Mesodermal cell (in vitro differentiated cells): ENCODE measurements at regions not wholly inside any gene's neighbourhood (a gene's known extent, or its start where the extent isn't known, plus 50 kb on each side); places are given as distances from the start of the nearest gene placed in this dataset.

Experiments
- H3K27ac ChIP-seq: 2 replicates; pipeline ENCODE4 v1.7.0; 2013; ENCODE audit warnings: mild to moderate bottlenecking, low read depth, low read length, moderate library complexity; ENCODE audit not compliant: severe bottlenecking
- H3K36me3 ChIP-seq: 2 replicates; pipeline ENCODE4 v1.7.1; 2013; ENCODE audit warnings: mild to moderate bottlenecking, low read length, moderate library complexity; ENCODE audit not compliant: control insufficient read depth, insufficient read depth
- H3K4me1 ChIP-seq: one replicate; pipeline ENCODE4 v1.7.1; 2013; ENCODE audit warnings: mild to moderate bottlenecking, low read length; ENCODE audit not compliant: insufficient read depth, control insufficient read depth, poor library complexity, severe bottlenecking
- H3K4me3 ChIP-seq: 2 replicates; pipeline ENCODE4 v1.7.0; 2013; ENCODE audit warnings: low read length, control low read depth, mild to moderate bottlenecking; ENCODE audit not compliant: insufficient read depth, poor library complexity, severe bottlenecking; ENCODE audit errors: extremely low read depth
- H3K9me3 ChIP-seq: 2 replicates; pipeline ENCODE4 v1.7.1; 2013; ENCODE audit warnings: mild to moderate bottlenecking, low read length, moderate library complexity; ENCODE audit not compliant: control insufficient read depth
- WGBS, 2 experiments: methylation state at CpG; one replicate each; pipeline ENCODE4 v1.1.5; 2013; ENCODE audit warnings: missing lambda C conversion rate in 2 of 2; ENCODE audit not compliant: insufficient coverage in 2 of 2; 5-methylcytosine and 5-hydroxymethylcytosine counted together

GRCh38 chr15:93700051-93700450 lies 531.3 kb upstream of the MCTP2 start:
- Histone ChIP-seq H3K27ac (no peak overlapping the region), H3K4me1 (no peaks in the 10 kb centered on the region), H3K9me3 (no peaks in the 10 kb centered on the region), H3K4me3 (no peak overlapping the region), H3K36me3 (no peaks in the 10 kb centered on the region)
- 100% methylated on average over 1 of the region's 1 CpG; no CpG with 5 or more reads in 1 of the 2 experiments for WGBS, 2 experiments

DNA sequence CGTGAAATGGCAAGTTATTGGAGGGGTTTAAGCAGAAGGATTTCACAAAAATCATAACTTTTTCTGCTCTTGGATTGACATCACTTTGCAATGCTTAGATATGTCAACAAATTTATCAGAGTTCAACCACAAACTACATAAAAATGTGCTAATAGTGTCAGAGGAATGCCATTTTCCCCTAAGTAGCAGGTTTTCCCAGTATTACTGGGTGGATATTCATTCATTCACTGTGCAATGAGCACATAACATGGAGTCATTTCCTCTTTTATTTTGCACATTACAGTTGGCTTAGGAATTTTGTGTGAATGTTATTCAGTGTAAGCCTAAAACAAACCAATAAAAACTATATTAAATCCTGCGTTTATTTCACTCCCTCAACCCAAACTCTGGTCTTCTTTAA lies 537.3 kb upstream of the MCTP2 start:
- no CpG with 5 or more reads among the region's 2 CpGs for WGBS, 2 experiments

GRCh38 chr15:93683651-93684050 lies 547.7 kb upstream of the MCTP2 start:
- Histone ChIP-seq H3K27ac (no peak overlapping the region), H3K4me3 (no peak overlapping the region), H3K9me3 (peaks cover 16% of the 10 kb centered on the region), H3K36me3 (no peaks in the 10 kb centered on the region), H3K4me1 (no peaks in the 10 kb centered on the region)
- 64 to 89% methylated on average over 1 of the region's 1 CpG for WGBS, 2 experiments

More for the DNA sequence above, 537.3 kb upstream of the MCTP2 start:
- Histone ChIP-seq H3K4me1 (no peaks in the 10 kb centered on the region), H3K4me3 (no peak overlapping the region), H3K36me3 (no peaks in the 10 kb centered on the region), H3K9me3 (no peaks in the 10 kb centered on the region), H3K27ac (no peak overlapping the region)

DNA sequence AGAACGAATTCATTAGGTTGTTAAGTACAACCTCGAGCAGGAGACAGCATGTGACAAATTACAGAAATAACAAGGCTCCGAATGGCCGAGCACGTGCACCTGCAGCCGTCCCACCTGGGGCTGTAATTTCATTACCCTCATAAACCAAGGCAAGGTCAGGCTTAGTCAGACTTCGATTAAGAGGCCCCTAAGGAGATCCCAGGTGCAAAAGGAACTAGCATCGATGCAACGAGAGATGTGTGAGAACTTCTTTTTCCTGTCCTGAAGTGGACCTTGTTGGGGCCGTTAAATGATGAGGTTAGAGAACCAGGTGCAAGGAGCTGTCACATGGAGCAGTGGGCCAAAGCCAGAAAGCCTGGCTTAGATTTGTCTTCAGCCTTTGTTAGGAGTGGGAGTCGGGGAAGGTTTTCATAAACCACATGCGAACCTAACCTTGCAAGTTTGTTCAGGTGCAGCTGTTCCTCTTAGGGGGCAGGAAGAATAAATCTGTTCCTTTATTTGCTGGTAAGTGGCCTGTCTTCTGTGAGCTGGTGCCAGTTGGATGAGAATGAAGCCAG lies 559.9 kb upstream of the MCTP2 start:
- Histone ChIP-seq H3K9me3 (no peaks in the 10 kb centered on the region), H3K4me3 (no peak overlapping the region), H3K27ac (no peak overlapping the region), H3K36me3 (no peaks in the 10 kb centered on the region), H3K4me1 (no peaks in the 10 kb centered on the region)
- WGBS, 2 experiments, result 85 to 91% methylated on average over 6 to 9 of the region's 12 CpGs

GRCh38 chr15:93670931-93671330 lies 560.4 kb upstream of the MCTP2 start:
- Histone ChIP-seq H3K4me3 (no peak overlapping the region), H3K36me3 (no peaks in the 10 kb centered on the region), H3K27ac (no peak overlapping the region), H3K9me3 (no peaks in the 10 kb centered on the region), H3K4me1 (no peaks in the 10 kb centered on the region)
- WGBS, 2 experiments, result 100% methylated on average over 2 of the region's 6 CpGs

DNA sequence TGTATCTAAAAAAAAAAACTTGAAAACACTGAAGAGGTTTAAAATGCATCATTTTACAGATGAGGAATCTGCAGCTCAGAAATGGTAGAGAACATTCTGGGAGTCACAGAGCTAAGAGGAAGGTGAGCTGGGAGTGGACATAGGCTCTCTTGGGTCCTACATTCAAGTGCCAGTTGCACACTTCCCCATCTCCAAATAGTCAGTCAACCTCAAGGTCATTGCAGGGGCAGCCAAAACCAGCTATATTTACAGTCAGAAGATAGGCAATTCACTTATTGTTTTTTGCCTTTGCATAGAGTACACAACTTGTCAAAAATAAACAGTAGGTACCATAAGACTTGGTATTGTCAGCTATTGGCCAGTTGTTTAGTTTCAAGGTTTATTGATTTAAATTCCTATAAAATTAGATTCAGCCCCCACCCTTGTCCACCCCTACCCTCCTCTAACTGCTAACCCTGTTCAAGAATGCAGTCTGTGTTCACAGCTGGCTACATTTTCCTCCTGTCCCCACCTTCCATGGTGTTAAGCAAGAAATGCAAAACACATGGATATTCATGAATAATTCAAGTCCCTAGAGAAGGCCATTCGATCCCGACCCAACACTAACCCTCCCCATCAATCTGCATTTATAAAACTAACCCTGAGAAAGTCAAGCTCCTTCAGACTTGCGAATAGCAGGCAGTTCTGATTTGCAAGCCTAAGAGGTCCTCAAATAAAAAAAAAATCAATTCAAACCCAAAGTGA lies 567.0 kb upstream of the MCTP2 start:
- no peaks in the 10 kb centered on the region for H3K4me1 ChIP-seq
- 33 to 63% methylated on average over 3 of the region's 3 CpGs for WGBS, 2 experiments

GRCh38 chr15:93662162-93662885 lies 569.0 kb upstream of the MCTP2 start:
- 80% methylated on average over 1 of the region's 1 CpG; no CpG with 5 or more reads in 1 of the 2 experiments for WGBS, 2 experiments
- H3K27ac ChIP-seq, result no peak overlapping the region

More for the DNA sequence above, 567.0 kb upstream of the MCTP2 start:
- Histone ChIP-seq H3K4me3 (no peak overlapping the region), H3K9me3 (no peaks in the 10 kb centered on the region), H3K36me3 (no peaks in the 10 kb centered on the region), H3K27ac (no peak overlapping the region)

GRCh38 chr15:93658026-93658816 lies 569.2 kb upstream of the RGMA start:
- no peak overlapping the region for H3K27ac ChIP-seq
- H3K9me3 ChIP-seq, result no peaks in the 10 kb centered on the region
- H3K4me1 ChIP-seq, result no peaks in the 10 kb centered on the region
- WGBS, 2 experiments, result 70 to 82% methylated on average over 4 of the region's 8 CpGs
- H3K36me3 ChIP-seq, result no peaks in the 10 kb centered on the region
- H3K4me3 ChIP-seq, result no peak overlapping the region

More at GRCh38 chr15:93662162-93662885, 569.0 kb upstream of the MCTP2 start:
- H3K36me3 ChIP-seq, result no peaks in the 10 kb centered on the region
- H3K9me3 ChIP-seq, result no peaks in the 10 kb centered on the region
- no peak overlapping the region for H3K4me3 ChIP-seq
- no peaks in the 10 kb centered on the region for H3K4me1 ChIP-seq

GRCh38 chr15:93656041-93656440 lies 567.0 kb upstream of the RGMA start:
- Histone ChIP-seq H3K4me1 (no peaks in the 10 kb centered on the region), H3K27ac (no peak overlapping the region), H3K36me3 (no peaks in the 10 kb centered on the region), H3K9me3 (no peaks in the 10 kb centered on the region), H3K4me3 (no peak overlapping the region)
- 86% methylated on average over 2 of the region's 2 CpGs; no CpG with 5 or more reads in 1 of the 2 experiments for WGBS, 2 experiments

- H3K4me1 ChIP-seq, result no peaks in the 10 kb centered on the region
- H3K36me3 ChIP-seq, result no peaks in the 10 kb centered on the region
- H3K9me3 ChIP-seq, result no peaks in the 10 kb centered on the region
- H3K27ac ChIP-seq, result no peak overlapping the region
- no peak overlapping the region for H3K4me3 ChIP-seq
- 87 to 90% methylated on average over 5 of the region's 6 CpGs for WGBS, 2 experiments
These were observed 560.8 kb upstream of the RGMA start for GRCh38 chr15:93649691-93650235.
